ENCODE measurements at regions not wholly inside any gene's neighbourhood (a gene's known extent, or its start where the extent isn't known, plus 50 kb on each side); places are given as distances from the start of the nearest gene placed in this dataset.
A peak's percentile ranks its signal among the peaks of the same experiment; 100 is the strongest.

GRCh38 chr13:83414393-83414792, 467.9 kb downstream of the SLITRK1 start:
- CTCF ChIA-PET = no interaction called here
- no peak for ATAC-seq
- FAIRE-seq = no peak

DNA sequence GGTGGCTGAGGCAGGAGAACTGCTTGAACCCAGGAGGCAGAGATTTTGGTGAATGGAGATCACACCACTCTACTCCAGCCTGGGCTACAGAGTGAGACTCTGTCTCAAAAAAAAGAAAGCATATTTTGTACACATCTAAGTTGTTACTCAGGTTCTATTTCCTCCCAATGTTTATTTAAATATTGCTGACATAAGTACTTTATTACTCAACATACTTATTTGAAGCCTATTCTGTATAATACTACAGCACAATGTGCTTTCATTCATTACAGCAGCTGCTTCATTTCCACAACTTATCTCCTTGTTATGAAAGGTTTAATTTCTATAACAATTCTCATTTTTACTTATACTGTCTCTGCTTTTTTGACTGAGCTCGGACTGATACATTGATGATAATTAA, 495.7 kb downstream of the SLITRK1 start:
- ChIA-PET CTCF (no interaction called here), POLR2A (no interaction called here)
- H3K4me3 ChIP-seq = no peak overlapping the region
- H3K9me3 ChIP-seq = no peaks in the 10 kb centered on the region
- no peak overlapping the region for H3K27ac ChIP-seq
- WGBS (ENCODE audit: missing lambda C conversion rate) = 46% methylated on average over 1 of the region's 1 CpG
- no peak for DNase-seq (ENCODE audit: low read depth in 1 of 2, low spot score in 1 of 2)
- FAIRE-seq = no peak
- no peak overlapping the region for H3K4me2 ChIP-seq
- H3K4me1 ChIP-seq = no peaks in the 10 kb centered on the region
- peak; percentile 80 for TF ChIP-seq MAFK (IDR thresholded peaks at IDR 0.05; ENCODE audit: partially characterized antibody)
- TF ChIP-seq, protein P1, sequence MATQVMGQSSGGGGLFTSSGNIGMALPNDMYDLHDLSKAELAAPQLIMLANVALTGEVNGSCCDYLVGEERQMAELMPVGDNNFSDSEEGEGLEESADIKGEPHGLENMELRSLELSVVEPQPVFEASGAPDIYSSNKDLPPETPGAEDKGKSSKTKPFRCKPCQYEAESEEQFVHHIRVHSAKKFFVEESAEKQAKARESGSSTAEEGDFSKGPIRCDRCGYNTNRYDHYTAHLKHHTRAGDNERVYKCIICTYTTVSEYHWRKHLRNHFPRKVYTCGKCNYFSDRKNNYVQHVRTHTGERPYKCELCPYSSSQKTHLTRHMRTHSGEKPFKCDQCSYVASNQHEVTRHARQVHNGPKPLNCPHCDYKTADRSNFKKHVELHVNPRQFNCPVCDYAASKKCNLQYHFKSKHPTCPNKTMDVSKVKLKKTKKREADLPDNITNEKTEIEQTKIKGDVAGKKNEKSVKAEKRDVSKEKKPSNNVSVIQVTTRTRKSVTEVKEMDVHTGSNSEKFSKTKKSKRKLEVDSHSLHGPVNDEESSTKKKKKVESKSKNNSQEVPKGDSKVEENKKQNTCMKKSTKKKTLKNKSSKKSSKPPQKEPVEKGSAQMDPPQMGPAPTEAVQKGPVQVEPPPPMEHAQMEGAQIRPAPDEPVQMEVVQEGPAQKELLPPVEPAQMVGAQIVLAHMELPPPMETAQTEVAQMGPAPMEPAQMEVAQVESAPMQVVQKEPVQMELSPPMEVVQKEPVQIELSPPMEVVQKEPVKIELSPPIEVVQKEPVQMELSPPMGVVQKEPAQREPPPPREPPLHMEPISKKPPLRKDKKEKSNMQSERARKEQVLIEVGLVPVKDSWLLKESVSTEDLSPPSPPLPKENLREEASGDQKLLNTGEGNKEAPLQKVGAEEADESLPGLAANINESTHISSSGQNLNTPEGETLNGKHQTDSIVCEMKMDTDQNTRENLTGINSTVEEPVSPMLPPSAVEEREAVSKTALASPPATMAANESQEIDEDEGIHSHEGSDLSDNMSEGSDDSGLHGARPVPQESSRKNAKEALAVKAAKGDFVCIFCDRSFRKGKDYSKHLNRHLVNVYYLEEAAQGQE (IDR thresholded peaks at IDR 0.05) = no peak
- TF ChIP-seq CHD2 (IDR thresholded peaks at IDR 0.05; ENCODE audit: low read length, partially characterized antibody) = no peak
- no peak for ATAC-seq

More at GRCh38 chr13:83414393-83414792, 467.9 kb downstream of the SLITRK1 start:
- Histone ChIP-seq H3K9me3 (no peaks in the 10 kb centered on the region), H3K27ac (no peak overlapping the region), H3K4me2 (no peak overlapping the region), H3K4me3 (no peak overlapping the region), H3K4me1 (no peaks in the 10 kb centered on the region)
- no peak for DNase-seq (ENCODE audit: low read depth in 1 of 2, low spot score in 1 of 2)
- TF ChIP-seq SREBF2 (IDR thresholded peaks at IDR 0.05) (no peak), BHLHE40 (IDR thresholded peaks at IDR 0.05; ENCODE audit: low read depth, low read length) (no peak), RAD21 (conservative IDR thresholded peaks at IDR 0.05 in 1 of 2, IDR thresholded peaks at IDR 0.05 in 1 of 2) (no peak), RARB (CRISPR knock-in tag; IDR thresholded peaks at IDR 0.05) (no peak), ZNF302 (CRISPR knock-in tag; IDR thresholded peaks at IDR 0.05) (no peak), RFX5 (IDR thresholded peaks at IDR 0.05) (no peak), MAZ (IDR thresholded peaks at IDR 0.05; ENCODE audit: borderline replicate concordance, low read depth, low read length) (no peak), HEYL (CRISPR knock-in tag; IDR thresholded peaks at IDR 0.05) (no peak), SMC3 (IDR thresholded peaks at IDR 0.05) (no peak), KDM1A (IDR thresholded peaks at IDR 0.05; ENCODE audit: low read depth) (no peak), MAFK (IDR thresholded peaks at IDR 0.05; ENCODE audit: partially characterized antibody) (no peak), HOXB5 (CRISPR knock-in tag; IDR thresholded peaks at IDR 0.05) (no peak), HDAC2 (IDR thresholded peaks at IDR 0.05) (no peak), POLR2AphosphoS2 (conservative IDR thresholded peaks at IDR 0.05; ENCODE audit: low read length) (no peak), TP53 (CRISPR knock-in tag; IDR thresholded peaks at IDR 0.05) (no peak)
- TF ChIP-seq, protein P1 (IDR thresholded peaks at IDR 0.05) = no peak
- TF ChIP-seq, protein P2, sequence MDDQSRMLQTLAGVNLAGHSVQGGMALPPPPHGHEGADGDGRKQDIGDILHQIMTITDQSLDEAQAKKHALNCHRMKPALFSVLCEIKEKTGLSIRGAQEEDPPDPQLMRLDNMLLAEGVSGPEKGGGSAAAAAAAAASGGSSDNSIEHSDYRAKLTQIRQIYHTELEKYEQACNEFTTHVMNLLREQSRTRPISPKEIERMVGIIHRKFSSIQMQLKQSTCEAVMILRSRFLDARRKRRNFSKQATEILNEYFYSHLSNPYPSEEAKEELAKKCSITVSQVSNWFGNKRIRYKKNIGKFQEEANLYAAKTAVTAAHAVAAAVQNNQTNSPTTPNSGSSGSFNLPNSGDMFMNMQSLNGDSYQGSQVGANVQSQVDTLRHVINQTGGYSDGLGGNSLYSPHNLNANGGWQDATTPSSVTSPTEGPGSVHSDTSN (IDR thresholded peaks at IDR 0.05) = no peak
- TF ChIP-seq, protein P3, sequence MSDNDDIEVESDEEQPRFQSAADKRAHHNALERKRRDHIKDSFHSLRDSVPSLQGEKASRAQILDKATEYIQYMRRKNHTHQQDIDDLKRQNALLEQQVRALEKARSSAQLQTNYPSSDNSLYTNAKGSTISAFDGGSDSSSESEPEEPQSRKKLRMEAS (IDR thresholded peaks at IDR 0.05) = no peak
- TF ChIP-seq, protein P4, sequence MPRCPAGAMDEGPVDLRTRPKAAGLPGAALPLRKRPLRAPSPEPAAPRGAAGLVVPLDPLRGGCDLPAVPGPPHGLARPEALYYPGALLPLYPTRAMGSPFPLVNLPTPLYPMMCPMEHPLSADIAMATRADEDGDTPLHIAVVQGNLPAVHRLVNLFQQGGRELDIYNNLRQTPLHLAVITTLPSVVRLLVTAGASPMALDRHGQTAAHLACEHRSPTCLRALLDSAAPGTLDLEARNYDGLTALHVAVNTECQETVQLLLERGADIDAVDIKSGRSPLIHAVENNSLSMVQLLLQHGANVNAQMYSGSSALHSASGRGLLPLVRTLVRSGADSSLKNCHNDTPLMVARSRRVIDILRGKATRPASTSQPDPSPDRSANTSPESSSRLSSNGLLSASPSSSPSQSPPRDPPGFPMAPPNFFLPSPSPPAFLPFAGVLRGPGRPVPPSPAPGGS (IDR thresholded peaks at IDR 0.05) = no peak
- POLR2A ChIA-PET = no interaction called here
- 29% methylated on average over 4 of the region's 4 CpGs for WGBS (ENCODE audit: missing lambda C conversion rate)

All from A549 (cell line).